H1 (cell line): ENCODE measurements at regions not wholly inside any gene's neighbourhood (a gene's known extent, or its start where the extent isn't known, plus 50 kb on each side); places are given as distances from the start of the nearest gene placed in this dataset.

Experiments used
- CHD7 ChIP-seq: fragments of 300-600 bp; sonication (generic); IDR thresholded peaks from 2 replicates; pipeline ENCODE4 v1.7.1; 2012; ENCODE audit warnings: low read length, moderate library complexity, mild to moderate bottlenecking, inconsistent platforms; ENCODE audit not compliant: insufficient replicate concordance
- CREB1 ChIP-seq: IDR thresholded peaks from 2 replicates; pipeline ENCODE4 v1.6.1; 2012; ENCODE audit warnings: inconsistent platforms
- E2F6 ChIP-seq: IDR thresholded peaks from 2 replicates; pipeline ENCODE4 v1.6.1; 2012; ENCODE audit warnings: inconsistent platforms
- JUN ChIP-seq: IDR thresholded peaks from 2 replicates; pipeline ENCODE4 v1.6.1; 2011; ENCODE audit warnings: low read depth, mild to moderate bottlenecking, improper control_type of control experiment, low read length
- KDM1A ChIP-seq: fragments of 200-600, 300-600 bp; sonication (generic); IDR thresholded peaks from 2 replicates; pipeline ENCODE4 v1.7.1; 2016; ENCODE audit warnings: mild to moderate bottlenecking, low read length, borderline replicate concordance
- KDM5A ChIP-seq: fragments of 200-600 bp; IDR thresholded peaks from 2 replicates; pipeline ENCODE4 v1.7.1; 2012; ENCODE audit warnings: mild to moderate bottlenecking, low read length, inconsistent platforms, mixed read lengths
- RAD21 ChIP-seq, 2 experiments: IDR thresholded peaks in 1 of 2; conservative IDR thresholded peaks in 1 of 2; 2 replicates each; pipeline ENCODE4 v1.6.1; 2011; ENCODE audit warnings: low read depth in 2 of 2, low read length in 2 of 2, improper control_type of control experiment in 1 of 2, inconsistent platforms in 1 of 2, mild to moderate bottlenecking in 1 of 2, moderate library complexity in 1 of 2
- RBBP5 ChIP-seq: IDR thresholded peaks from 2 replicates; pipeline ENCODE4 v1.7.1; 2012; ENCODE audit warnings: low read depth, mild to moderate bottlenecking, inconsistent platforms, low read length, moderate library complexity, borderline replicate concordance
- RNF2 ChIP-seq: fragments of 200-900, 300-1000 bp; sonication (generic); IDR thresholded peaks from 2 replicates; pipeline ENCODE4 v1.7.1; 2016; ENCODE audit warnings: borderline replicate concordance, low read depth, mild to moderate bottlenecking, antibody characterized with exemption, low read length; ENCODE audit not compliant: poor library complexity, severe bottlenecking; ENCODE audit errors: missing control alignments
- SP1 ChIP-seq: IDR thresholded peaks from 2 replicates; pipeline ENCODE4 v1.6.1; 2011; ENCODE audit warnings: low read depth, low read length
- ZNF274 ChIP-seq: IDR thresholded peaks from 2 replicates; pipeline ENCODE4 v1.7.0; 2012; ENCODE audit warnings: low read length, borderline replicate concordance; ENCODE audit errors: extremely low read depth

- TF ChIP-seq CHD7 = no peak
- TF ChIP-seq E2F6 = no peak
- TF ChIP-seq RNF2 = no peak
- TF ChIP-seq JUN = no peak
- TF ChIP-seq ZNF274 = no peak
- no peak for TF ChIP-seq CREB1
- no peak for TF ChIP-seq RAD21 (IDR thresholded peaks at IDR 0.05 in 1 of 2, conservative IDR thresholded peaks at IDR 0.05 in 1 of 2; ENCODE audit: low read depth in 2 of 2, low read length in 2 of 2)
- TF ChIP-seq KDM1A = no peak
- TF ChIP-seq KDM5A = no peak
- TF ChIP-seq SP1 = no peak
- TF ChIP-seq RBBP5 = no peak
These were observed 85.9 kb upstream of the PAK3 start (continued) for GRCh38 chrX:111010111-111010510.
